Epithelial cell of esophagus (primary cell): ENCODE measurements at regions not wholly inside any gene's neighbourhood (a gene's known extent, or its start where the extent isn't known, plus 50 kb on each side); places are given as distances from the start of the nearest gene placed in this dataset.

ENCODE experiments used
- DNase-seq: peaks from one replicate; pipeline ENCODE4 v3.0.0; 2010; ENCODE audit warnings: low read depth
- H3K4me3 ChIP-seq: 2 replicates; pipeline ENCODE4 v1.5.1; 2011; ENCODE audit warnings: mild to moderate bottlenecking, low read length, control low read depth
- CTCF ChIP-seq: IDR thresholded peaks from 2 replicates; pipeline ENCODE4 v1.5.1; 2011; ENCODE audit warnings: low read depth, mild to moderate bottlenecking, low read length, control low read depth, inconsistent platforms; ENCODE audit not compliant: insufficient read depth; ENCODE audit errors: missing control alignments

- no peak for DNase-seq
- no peak overlapping the region for H3K4me3 ChIP-seq
- TF ChIP-seq CTCF = no peak
These were observed 251.7 kb downstream of the WNT5A start for GRCh38 chr3:55235416-55235815.

GRCh38 chr3:55226696-55227095, 260.4 kb downstream of the WNT5A start:
- no peak overlapping the region for H3K4me3 ChIP-seq
- no peak for DNase-seq
- TF ChIP-seq CTCF = no peak

- TF ChIP-seq CTCF = no peak
These were observed 268.5 kb downstream of the WNT5A start for GRCh38 chr3:55218577-55218976.

GRCh38 chr3:55207744-55208143, 279.4 kb downstream of the WNT5A start:
- DNase-seq = no peak
- no peak for TF ChIP-seq CTCF

More at GRCh38 chr3:55218577-55218976, 268.5 kb downstream of the WNT5A start:
- no peak overlapping the region for H3K4me3 ChIP-seq
- DNase-seq = no peak

GRCh38 chr3:55205990-55206389, 278.1 kb upstream of the LRTM1 start:
- TF ChIP-seq CTCF = no peak
- no peak overlapping the region for H3K4me3 ChIP-seq
- DNase-seq = no peak

More at GRCh38 chr3:55207744-55208143, 279.4 kb downstream of the WNT5A start:
- H3K4me3 ChIP-seq = no peak overlapping the region

GRCh38 chr3:55204417-55204816, 276.6 kb upstream of the LRTM1 start:
- no peak for TF ChIP-seq CTCF
- no peak overlapping the region for H3K4me3 ChIP-seq
- no peak for DNase-seq

GRCh38 chr3:55203546-55203945, 275.7 kb upstream of the LRTM1 start:
- no peak for TF ChIP-seq CTCF
- no peak overlapping the region for H3K4me3 ChIP-seq
- DNase-seq = no peak
